NCI-H2107 treated with DMSO at 0.1 percent for 48 hours (cell line): ENCODE measurements at regions not wholly inside any gene's neighbourhood (a gene's known extent, or its start where the extent isn't known, plus 50 kb on each side); places are given as distances from the start of the nearest gene placed in this dataset.
"Not testable (repeated sequence)": the region's sequence is repeated elsewhere in the genome, so short reads cannot be mapped to it uniquely, and the experiment has no call there.

Experiments
- DNase-seq: peaks from one replicate; lab custom pipeline; 2025; ENCODE audit not compliant: unreplicated experiment; lab: John Stamatoyannopoulos, UW

DNA sequence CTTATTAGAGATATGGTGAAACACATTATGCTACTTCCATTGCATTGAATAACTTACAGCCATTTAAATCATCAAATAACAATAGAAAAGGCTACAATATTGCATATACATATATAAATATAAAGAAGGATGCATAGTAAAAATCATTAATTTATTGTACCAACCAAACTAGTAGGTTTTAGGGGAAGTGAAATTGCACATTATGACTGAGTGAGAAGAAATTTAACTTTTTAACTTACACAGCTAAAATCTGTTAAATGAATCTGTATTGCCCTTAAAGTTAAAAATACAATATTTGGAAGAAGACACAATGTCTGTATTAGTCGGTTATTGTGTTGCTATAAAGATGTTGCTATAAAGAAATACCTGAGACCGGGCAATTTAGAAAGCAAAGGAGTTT, 2073.7 kb upstream of the ACO1 start:
- DNase-seq = no peak

DNA sequence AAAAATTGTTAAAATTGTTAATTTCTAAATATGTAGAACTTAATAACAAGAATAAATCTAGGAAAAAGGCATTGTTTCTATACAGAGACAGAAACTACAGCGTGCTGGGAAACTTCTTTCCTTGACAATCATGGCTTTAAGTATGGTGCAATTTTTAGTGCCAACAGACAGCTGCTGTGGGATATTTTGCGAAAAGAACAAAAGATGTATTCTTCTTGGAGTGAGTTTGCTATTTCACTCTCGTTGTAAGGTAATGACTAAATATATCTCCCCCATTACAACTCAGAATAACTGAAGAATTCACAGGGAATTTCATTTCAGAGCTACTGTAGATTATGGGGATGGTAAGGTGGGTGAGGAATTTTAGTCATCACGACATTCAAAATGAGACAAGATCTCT, 2055.0 kb upstream of the ACO1 start:
- no peak for DNase-seq

DNA sequence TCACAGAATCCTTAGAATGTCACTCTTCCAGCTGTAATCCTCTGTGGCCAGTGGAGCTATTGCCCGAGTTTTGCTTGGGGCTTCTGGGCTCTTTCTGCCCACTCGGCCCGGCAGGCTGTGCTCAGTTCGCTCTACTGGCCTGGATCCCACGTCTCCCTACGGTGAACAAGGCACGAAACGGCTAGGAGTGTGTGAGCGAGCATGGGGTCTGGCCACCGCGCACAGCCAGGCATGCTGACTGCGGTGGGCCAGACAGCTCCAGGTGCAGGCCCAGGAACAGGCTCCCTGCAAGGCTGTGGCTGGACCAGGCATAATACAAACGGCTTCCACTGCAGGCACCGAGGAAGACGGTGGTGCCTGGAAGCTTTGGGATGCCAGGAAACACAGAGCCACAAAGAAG, 2035.5 kb upstream of the ACO1 start:
- DNase-seq = no peak

DNA sequence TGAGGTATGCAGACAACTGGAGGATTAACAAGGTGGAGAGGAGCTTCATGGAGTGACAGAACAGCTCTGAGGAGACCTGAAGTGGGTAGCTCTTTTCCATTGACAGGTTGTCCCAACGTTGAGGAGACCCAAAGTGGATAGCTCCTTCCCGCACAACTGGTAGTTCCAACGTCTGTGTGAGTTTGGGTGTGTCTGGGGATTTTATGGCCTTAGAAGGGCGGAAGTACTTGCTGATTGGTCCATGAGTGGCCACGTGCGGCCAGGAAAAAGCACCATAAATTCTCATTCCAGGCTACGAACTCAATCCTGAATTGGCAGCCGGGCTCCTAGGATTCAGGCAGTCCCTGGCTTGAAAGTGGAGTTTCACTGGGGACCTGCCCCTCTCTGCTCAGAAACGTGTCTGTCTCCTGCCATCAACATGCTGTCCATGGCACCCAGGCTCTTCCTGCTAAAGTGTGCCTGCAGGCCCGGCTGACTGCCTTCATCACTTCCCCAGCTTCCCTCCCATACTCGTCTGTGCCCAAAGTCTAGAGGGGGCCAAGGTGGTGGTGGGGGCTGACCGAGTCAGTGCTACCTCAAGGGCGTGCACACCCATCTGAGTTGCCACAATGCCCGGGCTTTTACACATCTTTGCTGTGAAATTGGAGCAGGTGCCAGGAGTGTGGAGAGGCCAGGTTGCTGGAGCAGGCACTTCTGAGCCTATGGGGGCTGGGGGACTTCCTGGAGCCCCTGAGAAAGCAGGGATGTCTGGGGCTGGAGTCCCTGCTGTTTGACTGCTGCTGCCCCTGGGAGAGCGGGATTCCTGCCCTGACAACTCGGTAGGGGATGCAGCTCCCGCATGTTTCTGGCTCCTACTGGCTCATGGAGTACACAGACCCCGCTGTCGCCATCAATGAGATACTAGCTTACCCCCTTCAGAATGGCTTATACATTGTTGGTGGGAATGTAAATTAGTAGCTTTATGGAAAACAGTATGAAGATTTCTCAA, 2034.6 kb upstream of the ACO1 start:
- no peak for DNase-seq

DNA sequence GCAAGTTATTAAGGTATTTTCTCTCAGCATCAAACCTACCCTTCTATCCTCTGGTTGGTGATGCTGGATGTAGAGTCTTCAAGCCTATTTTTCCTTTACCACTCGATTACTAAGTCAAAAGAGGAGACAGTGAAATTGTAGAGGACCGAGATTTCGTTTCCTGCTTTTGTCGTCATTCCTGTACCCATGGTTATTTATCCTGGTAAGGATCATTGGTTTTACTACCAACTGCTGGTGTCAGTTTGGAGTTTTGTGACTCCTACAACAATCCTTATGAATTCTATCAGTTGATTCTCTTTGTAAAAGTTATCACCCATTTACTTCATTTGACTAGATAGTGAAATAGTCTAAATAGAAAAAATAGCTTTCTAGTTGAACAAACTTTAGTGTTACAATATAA, 2028.2 kb upstream of the ACO1 start:
- DNase-seq = no peak

DNA sequence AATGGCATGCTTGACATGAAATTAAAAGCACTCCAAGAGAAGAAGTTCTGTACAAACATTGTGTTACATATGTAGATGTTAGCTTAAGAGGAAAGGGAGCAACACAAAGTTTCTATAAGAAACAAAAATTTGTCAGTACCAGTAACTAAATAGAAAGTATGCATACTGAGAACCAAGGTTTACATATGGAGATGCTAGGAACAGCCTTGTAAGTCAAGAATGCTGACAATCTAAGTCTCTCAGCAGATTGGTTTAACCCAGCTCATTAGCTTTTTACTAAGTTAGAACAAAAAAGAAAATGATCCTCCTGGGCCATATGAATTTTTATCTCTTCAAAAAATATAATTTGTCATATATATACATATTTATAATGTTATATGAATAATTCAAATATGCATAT, 2022.1 kb upstream of the ACO1 start:
- DNase-seq = no peak

DNA sequence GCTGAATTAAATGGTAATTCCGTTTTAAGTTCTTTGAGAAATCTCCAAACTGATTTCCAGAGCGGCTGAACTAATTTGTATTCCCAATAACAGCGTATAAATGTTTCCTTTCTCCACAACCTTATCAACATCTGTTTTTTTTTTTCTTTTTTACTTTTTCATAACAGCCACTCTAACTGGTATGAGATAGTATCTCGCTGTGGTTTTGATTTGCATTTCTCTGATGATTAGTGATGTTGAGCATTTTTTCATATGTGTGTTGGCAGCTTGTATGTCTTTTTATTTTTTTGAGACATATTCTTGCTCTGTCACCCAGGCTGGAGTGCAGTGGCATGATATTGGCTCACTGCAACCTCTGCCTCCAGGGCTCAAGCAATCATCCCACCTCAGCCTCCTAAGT, 2018.3 kb upstream of the ACO1 start:
- DNase-seq = not testable (repeated sequence)

DNA sequence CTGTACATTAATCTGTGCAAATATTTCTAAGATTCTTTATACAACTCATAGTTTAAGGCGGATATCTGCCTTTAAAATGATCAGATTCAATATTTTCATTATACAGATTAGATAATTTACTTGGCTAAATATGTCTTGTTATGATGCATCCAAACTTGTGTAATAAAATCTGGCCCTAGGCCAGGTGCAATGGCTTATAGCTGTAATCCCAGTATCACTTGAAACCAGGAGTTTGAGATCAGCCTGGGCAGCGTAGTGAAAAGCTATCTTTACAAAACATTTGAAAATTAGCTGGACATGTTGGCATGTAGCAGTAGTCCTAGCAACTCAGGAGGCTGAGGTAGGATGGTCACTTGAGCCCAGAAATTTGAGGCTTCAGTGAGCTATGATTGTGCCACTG, 2002.2 kb upstream of the ACO1 start:
- DNase-seq = no peak

DNA sequence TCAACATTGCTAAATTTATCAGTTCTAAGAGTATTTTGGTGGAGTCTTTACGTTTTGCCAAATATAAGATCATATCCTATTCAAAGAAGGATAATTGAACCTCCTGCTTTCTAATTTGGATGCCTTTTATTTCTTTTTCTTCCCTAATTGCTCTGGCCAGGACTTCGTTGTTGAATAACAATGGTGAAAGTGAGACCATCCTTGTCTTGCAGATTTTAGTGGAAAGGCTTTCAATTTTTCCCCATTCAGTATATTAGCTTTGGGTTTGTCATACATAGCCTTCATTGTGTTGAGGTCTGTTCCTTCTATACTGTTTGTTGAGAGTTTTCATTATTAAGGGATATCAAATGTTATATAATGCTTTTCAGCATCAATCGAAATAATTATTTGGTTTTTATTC, 1974.2 kb upstream of the ACO1 start:
- no peak for DNase-seq

DNA sequence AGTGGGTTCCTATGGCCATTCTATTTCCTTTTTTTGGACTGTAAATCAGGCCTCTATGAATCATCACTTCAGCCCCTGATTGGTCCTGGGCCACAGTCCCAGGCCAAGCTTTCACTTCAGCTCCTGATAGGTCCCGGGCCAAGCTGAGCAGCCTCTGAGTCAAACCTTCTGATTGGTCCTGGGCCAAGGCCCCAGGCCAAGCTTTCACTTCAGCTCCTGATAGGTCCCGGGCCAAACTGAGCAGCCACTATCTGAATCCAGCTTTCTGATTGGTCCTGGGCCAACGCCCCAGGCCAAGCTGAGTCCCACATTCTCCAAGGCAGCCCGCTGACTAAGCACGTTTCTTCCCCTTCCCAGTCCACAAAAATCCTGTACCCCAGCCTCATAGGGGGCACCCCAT, 1972.9 kb upstream of the ACO1 start:
- no peak for DNase-seq

DNA sequence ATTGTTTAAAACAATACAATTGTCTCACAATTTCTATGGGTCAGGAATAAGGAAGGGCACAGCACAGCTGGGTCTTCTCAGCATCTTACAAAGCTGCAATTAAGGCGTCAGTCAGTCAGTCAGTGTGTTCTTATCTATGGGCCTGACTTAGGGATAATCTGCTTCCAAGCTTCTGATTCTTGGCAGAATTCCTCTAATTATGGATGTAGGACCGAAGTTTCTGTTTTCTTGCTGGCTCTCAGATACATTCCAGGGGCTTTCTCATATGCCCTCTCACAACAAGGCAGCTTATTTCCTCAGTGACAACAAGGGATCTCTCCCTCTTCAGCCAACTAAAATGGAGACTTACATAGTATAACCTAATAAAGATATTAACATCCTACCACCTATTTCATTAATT, 1925.3 kb upstream of the ACO1 start:
- DNase-seq = no peak

DNA sequence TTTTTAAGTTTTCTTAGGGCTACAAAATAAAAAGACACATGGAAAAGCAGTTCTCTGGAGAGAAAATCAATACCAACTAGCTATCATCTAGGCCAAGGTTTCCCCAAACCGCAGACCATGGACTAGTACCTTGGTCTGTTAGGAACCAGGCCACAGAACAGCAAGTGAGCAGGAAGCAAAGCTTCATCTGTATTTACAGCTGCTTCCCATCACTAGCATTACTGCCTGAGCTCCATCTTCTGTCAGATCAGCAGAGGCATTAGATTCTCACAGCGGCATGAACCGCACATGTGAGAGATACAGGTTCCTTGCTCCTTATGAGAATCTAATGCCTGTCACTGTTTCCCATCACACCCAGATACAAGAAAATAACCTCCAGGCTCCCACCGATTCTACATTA, 1907.6 kb upstream of the ACO1 start:
- DNase-seq = no peak

DNA sequence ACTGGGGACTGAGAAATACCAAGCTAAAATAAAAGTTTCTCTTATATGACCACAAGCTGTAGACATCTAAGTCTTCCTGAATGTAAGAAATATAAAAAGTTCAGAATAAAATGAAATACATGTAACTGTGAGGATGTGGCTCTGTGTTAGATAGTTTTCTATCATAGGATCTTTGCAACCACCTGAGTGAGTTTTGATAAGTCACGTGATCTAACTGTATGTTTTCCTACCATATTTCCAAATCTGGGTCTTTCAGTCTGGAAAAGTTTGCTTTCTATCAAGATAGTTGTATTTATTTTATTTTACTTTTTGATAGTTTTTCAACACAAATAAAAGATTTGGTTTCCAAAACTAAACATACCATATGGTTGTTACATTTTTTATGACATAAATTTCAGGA, 1905.8 kb upstream of the ACO1 start:
- no peak for DNase-seq

DNA sequence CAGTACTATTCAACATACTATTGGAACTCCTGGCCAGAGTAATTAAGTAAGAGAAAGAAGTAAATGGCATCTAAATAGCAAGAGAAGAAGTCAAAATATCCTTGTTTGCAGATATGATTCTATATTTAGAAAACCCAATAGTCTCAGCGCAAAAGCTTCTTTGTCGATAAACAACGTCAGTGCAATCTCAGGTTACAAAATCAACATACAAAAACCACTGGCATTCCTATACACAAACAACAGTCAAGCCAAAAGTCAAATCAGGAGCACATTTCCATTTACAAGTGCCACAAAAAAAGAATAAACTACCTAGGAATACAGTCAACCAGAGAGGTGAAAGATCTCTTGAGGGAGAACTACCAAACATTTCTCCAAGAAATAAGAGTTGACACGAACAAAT, 1901.9 kb upstream of the ACO1 start:
- no peak for DNase-seq

DNA sequence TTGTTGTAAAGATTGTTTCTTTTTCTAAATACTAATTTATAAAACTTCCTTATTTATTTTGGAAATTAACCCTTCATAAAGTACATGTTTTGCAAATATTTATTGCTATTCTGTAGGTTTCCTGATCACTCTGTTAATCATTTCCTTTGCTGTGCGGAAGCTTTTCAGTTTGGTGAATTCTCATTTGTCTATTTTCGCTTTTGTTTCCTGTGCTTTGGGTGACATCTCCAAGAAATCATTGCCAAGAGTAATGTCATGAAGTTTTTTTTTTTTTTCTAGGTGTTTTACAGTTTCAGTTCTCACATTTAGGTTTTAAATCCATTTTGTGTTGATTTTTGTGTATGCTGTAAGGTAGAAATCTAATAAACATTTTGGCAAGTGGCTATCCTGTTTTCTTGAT, 1899.8 kb upstream of the ACO1 start:
- no peak for DNase-seq

DNA sequence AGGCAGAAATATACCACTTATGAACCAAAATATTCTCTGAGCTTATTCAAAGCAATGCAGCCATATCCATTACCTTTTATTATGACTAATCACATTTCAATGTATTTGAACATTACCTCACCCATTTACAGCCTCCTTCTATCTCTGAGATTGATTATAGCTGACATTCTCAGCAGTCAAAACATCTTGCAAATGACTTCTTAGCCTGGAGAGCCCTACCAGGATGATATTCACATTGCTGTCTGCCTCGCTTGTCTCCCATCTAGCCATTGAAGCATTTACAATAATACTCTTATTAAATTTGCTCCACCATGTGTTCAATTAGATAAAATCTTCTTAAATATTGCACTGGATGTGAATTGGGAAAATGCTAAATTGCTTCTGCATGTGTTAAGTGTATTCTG, 1879.9 kb upstream of the ACO1 start:
- no peak for DNase-seq

DNA sequence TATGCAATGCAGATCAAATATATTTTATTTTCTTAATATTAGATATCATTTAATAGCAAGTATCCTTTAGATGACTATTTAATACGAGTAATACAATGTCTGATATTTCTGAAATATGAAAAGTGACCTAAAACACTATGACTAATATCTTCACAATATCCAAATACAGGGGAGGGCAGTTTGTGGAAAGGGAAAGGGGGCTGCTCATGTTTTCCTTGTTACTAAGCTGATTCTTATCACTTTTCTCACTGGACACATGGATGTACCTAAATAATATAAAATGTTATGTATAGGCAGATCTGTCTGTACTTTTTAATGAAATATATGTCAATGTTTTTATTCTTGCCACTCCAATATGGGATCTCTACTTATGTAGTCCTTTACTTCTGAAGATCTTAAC, 1879.1 kb upstream of the ACO1 start:
- no peak for DNase-seq

DNA sequence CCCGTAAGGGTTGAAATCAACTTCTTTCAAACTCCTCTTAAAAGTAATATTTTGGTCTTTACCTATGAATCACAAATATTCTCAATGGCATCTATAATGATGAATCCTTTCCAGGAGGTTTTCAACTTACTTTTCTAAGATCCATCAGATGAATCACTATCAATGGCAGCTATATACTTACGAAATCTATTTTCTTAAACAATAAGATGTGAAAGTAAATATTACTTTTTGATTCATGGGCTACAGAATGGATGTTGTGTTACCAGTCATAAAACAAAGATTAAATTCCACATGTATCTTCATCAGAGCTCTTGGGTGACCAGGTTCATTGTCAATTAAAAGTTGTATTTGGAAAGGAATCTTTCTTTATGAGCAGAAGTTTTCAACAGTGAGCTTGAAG, 1877.7 kb upstream of the ACO1 start:
- no peak for DNase-seq

DNA sequence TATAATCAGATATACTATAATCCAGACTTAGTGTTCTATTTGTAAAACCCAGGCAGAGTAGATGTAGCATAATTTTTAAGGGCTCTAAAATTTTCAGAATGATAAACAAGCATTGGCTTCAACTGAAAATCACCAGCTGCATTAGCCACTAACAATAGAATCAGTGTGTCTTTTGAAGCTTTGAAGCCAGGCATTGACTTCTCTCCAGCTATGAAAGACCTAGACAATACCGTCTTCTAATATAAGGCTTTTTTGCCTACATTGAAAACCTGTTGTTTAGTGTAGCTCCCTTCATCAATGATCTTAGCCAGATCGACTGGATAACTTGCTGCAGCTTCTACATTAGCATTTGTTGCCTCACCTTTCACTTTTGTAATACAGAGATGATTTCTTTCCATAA, 1877.3 kb upstream of the ACO1 start:
- no peak for DNase-seq

DNA sequence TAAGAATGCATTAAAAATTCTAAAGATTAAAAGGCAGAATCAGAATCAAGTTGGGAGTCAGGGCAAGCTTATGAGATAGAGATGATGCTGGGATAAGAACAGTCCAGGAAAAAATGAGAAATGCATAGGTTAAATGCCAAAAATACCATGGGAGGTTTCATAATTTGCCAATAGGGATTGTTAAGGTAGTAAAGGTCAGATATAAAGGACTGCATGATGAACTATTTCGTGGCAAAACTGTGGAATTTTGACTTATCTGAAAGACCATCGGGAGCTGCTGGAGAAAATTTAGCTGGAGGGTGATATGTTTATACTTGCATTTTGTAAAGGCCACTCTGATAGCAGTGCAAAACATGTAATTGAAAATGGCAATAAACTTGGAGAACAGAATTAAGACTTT, 1872.8 kb upstream of the ACO1 start:
- no peak for DNase-seq

DNA sequence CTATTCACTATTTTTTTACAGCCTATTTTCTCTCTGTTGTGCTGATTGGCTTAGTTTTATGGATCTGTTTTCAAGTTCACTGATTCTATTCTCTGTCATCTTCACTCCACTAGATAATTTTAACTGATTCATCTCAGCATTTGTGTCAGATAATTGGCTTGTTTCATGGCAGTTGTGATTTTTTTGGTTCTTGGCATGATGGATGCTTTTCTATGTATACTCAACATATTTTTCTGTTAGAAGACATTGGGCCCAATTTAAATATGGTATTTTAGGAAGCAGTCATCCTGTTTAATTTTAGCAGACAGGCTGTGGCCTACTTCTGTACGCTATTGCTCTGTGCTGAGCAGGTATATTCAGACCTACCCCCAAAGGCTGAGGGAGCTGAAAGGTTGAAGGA, 1865.3 kb upstream of the ACO1 start:
- DNase-seq = no peak

DNA sequence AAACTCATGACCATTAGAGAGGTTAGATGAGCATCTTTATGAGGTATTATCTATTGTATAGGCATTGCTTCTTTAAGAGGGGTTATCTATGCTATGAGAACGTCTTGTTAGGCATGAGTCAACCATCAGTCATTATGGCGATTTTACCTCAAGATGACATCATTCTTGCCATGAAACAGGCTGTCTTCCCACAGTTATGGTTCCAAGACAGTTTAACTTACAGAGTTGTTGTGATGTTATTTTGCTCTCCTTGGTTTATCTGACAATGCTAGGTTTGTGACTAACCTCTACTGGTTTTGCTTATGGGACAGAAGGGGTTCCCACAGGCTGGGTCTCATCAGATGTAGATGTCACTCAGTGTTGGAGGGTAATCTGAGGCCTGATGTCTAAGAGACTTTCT, 1864.7 kb upstream of the ACO1 start:
- no peak for DNase-seq

DNA sequence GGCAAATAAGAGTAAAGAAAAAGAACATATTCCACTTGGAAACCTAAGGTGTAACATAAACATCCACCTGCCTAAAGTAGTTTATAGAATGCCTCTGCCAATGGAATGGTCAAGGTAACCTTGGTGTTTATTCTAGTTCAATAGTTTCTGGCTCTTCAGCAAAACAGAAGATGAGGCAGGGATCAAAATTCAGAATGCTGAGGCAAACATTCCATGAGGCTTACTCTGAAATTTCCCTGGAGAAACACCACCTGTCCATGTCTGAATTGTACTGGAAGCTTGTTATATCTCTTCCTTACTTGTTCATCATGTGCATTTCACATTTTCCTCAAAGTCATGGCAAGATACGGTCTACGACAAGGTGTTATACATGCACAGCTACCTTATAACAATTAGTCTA, 1862.4 kb upstream of the ACO1 start:
- DNase-seq = no peak
